ENCODE measurements at regions not wholly inside any gene's neighbourhood (a gene's known extent, or its start where the extent isn't known, plus 50 kb on each side); places are given as distances from the start of the nearest gene placed in this dataset.

- no peak for TF ChIP-seq POLR2AphosphoS5 (IDR thresholded peaks at IDR 0.05; ENCODE audit: low read depth, low read length)
- no peak for TF ChIP-seq SIN3A (IDR thresholded peaks at IDR 0.05; ENCODE audit: borderline replicate concordance, insufficient read depth, low read length)
Measured at GRCh38 chr15:95352631-95353187, 977.8 kb upstream of the NR2F2 start.

All from PFSK-1 (cell line).